ENCODE measurements at regions not wholly inside any gene's neighbourhood (a gene's known extent, or its start where the extent isn't known, plus 50 kb on each side); places are given as distances from the start of the nearest gene placed in this dataset.

DNA sequence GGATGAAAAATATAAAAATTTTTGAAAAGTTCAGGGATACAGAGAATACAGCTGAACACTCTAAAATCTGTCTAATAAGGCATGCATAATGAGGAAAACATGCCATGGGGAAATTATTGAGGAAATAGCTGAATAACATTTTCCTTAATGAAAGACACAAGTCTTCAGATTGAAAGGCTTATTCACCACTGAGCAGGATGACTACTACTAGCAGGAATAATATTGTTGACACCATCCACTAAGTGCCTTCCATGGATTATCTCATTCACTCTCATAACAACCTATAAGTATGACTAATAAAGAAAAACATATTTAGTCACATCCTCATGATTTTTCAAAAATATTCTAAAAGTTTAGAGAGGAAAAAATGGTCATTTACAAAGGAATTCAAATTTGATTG is 96.7 kb upstream of the FER start:
- ChIA-PET POLR2A (no interaction called here), CTCF (interaction anchor here (0.7 kb wide), 1 partner anchor 905 kb away, joined by 3 read pairs; no protein-coding TSS in a partner anchor)
- TF ChIP-seq ZNF184 (tag by site-specific recombination; IDR thresholded peaks at IDR 0.05) (0 out of 2 replicates have a peak, but pooled peaks have one; percentile 33), ZNF558 (tag by site-specific recombination; IDR thresholded peaks at IDR 0.05) (peak; percentile 85; the same call in 1 of the 2 replicates), ZNF169 (tag by site-specific recombination; IDR thresholded peaks at IDR 0.05) (no peak)
- Histone ChIP-seq H3K27ac (ENCODE audit: extremely low read depth, low read depth, low read length) (no peak overlapping the region), H3K4me3 (ENCODE audit: low read depth, low read length) (no peak overlapping the region), H3K36me3 (ENCODE audit: control insufficient read depth in 2 of 2, insufficient read depth in 1 of 2, low read length in 2 of 2) (no peaks in the 10 kb centered on the region), H3K9me3 (ENCODE audit: control insufficient read depth, insufficient read depth, low read depth, low read length) (no peaks in the 10 kb centered on the region), H3K4me1 (ENCODE audit: control insufficient read depth, insufficient read depth, low read length) (peaks cover 10% of the 10 kb centered on the region)

DNA sequence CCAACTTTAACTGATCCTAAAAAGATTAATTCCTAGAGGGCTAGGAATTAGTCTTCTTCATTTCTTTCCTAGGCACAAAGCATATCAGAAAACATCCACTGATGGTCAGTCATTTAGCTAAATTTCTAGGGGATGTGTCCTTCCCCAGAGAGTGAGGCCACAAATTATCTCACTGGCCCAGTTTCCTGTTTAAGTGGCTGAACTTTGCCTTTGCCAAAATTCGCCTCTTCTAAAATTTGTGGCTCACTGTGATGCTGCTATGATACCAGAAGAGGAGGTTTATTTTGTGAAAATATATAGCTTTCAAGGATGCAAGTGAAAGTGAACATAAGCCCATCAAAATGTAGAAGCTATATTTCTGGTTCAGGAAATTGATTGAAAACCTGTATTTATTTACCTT is 98.1 kb upstream of the FER start:
- H3K4me1 ChIP-seq (ENCODE audit: control insufficient read depth, insufficient read depth, low read length): peaks cover 3% of the 10 kb centered on the region; the same call in 1 of the 2 replicates
- no peak overlapping the region for H3K27ac ChIP-seq (ENCODE audit: extremely low read depth, low read depth, low read length)
- no peaks in the 10 kb centered on the region for H3K9me3 ChIP-seq (ENCODE audit: control insufficient read depth, insufficient read depth, low read depth, low read length)
- no peaks in the 10 kb centered on the region for H3K36me3 ChIP-seq (ENCODE audit: control insufficient read depth in 2 of 2, insufficient read depth in 1 of 2, low read length in 2 of 2)
- no peak overlapping the region for H3K4me3 ChIP-seq (ENCODE audit: low read depth, low read length)
- TF ChIP-seq ZSCAN23 (tag by site-specific recombination; IDR thresholded peaks at IDR 0.05): no peak
- TF ChIP-seq ZNF558 (tag by site-specific recombination; IDR thresholded peaks at IDR 0.05): no peak
- TF ChIP-seq ZNF37A (tag by site-specific recombination; IDR thresholded peaks at IDR 0.05): no peak
- TF ChIP-seq OSR2 (tag by site-specific recombination; IDR thresholded peaks at IDR 0.05): no peak
- TF ChIP-seq, protein P1, sequence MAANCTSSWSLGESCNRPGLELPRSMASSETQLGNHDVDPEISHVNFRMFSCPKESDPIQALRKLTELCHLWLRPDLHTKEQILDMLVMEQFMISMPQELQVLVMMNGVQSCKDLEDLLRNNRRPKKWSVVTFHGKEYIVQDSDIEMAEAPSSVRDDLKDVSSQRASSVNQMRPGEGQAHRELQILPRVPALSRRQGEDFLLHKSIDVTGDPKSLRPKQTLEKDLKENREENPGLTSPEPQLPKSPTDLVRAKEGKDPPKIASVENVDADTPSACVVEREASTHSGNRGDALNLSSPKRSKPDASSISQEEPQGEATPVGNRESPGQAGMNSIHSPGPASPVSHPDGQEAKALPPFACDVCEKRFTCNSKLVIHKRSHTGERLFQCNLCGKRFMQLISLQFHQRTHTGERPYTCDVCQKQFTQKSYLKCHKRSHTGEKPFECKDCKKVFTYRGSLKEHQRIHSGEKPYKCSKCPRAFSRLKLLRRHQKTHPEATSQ (tag by site-specific recombination; IDR thresholded peaks at IDR 0.05): no peak
- TF ChIP-seq, protein P2, sequence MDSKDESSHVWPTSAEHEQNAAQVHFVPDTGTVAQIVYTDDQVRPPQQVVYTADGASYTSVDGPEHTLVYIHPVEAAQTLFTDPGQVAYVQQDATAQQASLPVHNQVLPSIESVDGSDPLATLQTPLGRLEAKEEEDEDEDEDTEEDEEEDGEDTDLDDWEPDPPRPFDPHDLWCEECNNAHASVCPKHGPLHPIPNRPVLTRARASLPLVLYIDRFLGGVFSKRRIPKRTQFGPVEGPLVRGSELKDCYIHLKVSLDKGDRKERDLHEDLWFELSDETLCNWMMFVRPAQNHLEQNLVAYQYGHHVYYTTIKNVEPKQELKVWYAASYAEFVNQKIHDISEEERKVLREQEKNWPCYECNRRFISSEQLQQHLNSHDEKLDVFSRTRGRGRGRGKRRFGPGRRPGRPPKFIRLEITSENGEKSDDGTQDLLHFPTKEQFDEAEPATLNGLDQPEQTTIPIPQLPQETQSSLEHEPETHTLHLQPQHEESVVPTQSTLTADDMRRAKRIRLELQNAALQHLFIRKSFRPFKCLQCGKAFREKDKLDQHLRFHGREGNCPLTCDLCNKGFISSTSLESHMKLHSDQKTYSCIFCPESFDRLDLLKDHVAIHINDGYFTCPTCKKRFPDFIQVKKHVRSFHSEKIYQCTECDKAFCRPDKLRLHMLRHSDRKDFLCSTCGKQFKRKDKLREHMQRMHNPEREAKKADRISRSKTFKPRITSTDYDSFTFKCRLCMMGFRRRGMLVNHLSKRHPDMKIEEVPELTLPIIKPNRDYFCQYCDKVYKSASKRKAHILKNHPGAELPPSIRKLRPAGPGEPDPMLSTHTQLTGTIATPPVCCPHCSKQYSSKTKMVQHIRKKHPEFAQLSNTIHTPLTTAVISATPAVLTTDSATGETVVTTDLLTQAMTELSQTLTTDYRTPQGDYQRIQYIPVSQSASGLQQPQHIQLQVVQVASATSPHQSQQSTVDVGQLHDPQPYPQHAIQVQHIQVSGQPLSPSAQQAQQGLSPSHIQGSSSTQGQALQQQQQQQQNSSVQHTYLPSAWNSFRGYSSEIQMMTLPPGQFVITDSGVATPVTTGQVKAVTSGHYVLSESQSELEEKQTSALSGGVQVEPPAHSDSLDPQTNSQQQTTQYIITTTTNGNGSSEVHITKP (tag by site-specific recombination; IDR thresholded peaks at IDR 0.05): no peak
- TF ChIP-seq ZNF777 (tag by site-specific recombination; IDR thresholded peaks at IDR 0.05; ENCODE audit: borderline replicate concordance): no peak
- no peak for TF ChIP-seq ZNF747 (tag by site-specific recombination; IDR thresholded peaks at IDR 0.05)
- TF ChIP-seq ZNF16 (tag by site-specific recombination; IDR thresholded peaks at IDR 0.05; ENCODE audit: low read depth): no peak
- no peak for TF ChIP-seq ZNF404 (tag by site-specific recombination; IDR thresholded peaks at IDR 0.05)
- TF ChIP-seq, protein P3, sequence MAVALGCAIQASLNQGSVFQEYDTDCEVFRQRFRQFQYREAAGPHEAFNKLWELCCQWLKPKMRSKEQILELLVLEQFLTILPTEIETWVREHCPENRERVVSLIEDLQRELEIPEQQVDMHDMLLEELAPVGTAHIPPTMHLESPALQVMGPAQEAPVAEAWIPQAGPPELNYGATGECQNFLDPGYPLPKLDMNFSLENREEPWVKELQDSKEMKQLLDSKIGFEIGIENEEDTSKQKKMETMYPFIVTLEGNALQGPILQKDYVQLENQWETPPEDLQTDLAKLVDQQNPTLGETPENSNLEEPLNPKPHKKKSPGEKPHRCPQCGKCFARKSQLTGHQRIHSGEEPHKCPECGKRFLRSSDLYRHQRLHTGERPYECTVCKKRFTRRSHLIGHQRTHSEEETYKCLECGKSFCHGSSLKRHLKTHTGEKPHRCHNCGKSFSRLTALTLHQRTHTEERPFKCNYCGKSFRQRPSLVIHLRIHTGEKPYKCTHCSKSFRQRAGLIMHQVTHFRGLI (tag by site-specific recombination; IDR thresholded peaks at IDR 0.05): no peak
- TF ChIP-seq, protein P4, sequence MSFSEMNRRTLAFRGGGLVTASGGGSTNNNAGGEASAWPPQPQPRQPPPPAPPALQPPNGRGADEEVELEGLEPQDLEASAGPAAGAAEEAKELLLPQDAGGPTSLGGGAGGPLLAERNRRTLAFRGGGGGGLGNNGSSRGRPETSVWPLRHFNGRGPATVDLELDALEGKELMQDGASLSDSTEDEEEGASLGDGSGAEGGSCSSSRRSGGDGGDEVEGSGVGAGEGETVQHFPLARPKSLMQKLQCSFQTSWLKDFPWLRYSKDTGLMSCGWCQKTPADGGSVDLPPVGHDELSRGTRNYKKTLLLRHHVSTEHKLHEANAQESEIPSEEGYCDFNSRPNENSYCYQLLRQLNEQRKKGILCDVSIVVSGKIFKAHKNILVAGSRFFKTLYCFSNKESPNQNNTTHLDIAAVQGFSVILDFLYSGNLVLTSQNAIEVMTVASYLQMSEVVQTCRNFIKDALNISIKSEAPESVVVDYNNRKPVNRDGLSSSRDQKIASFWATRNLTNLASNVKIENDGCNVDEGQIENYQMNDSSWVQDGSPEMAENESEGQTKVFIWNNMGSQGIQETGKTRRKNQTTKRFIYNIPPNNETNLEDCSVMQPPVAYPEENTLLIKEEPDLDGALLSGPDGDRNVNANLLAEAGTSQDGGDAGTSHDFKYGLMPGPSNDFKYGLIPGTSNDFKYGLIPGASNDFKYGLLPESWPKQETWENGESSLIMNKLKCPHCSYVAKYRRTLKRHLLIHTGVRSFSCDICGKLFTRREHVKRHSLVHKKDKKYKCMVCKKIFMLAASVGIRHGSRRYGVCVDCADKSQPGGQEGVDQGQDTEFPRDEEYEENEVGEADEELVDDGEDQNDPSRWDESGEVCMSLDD (tag by site-specific recombination; IDR thresholded peaks at IDR 0.05): no peak
- no peak for TF ChIP-seq GLIS2 (tag by site-specific recombination; IDR thresholded peaks at IDR 0.05)
- no peak for TF ChIP-seq ZNF174 (tag by site-specific recombination; IDR thresholded peaks at IDR 0.05)
- no peak for TF ChIP-seq ZNF23 (tag by site-specific recombination; IDR thresholded peaks at IDR 0.05; ENCODE audit: borderline replicate concordance)
- TF ChIP-seq ZNF785 (tag by site-specific recombination; IDR thresholded peaks at IDR 0.05): no peak
- no peak for TF ChIP-seq ZFP41 (tag by site-specific recombination; IDR thresholded peaks at IDR 0.05; ENCODE audit: borderline replicate concordance)
- TF ChIP-seq ZNF426 (tag by site-specific recombination; IDR thresholded peaks at IDR 0.05): no peak
- no peak for TF ChIP-seq ZSCAN16 (tag by site-specific recombination; IDR thresholded peaks at IDR 0.05)
- ChIA-PET POLR2A (no interaction called here), CTCF (interaction anchor here (0.6 kb wide), 2 partner anchors 906 to 1311 kb away, joined by 3 read pairs; no protein-coding TSS in a partner anchor)
